Nucleus accumbens (tissue), 56 donors: ENCODE measurements at regions not wholly inside any gene's neighbourhood (a gene's known extent, or its start where the extent isn't known, plus 50 kb on each side); places are given as distances from the start of the nearest gene placed in this dataset.

Experiments used
- DNase-seq, 56 donors: peaks; one replicate each; lab custom pipeline; 2025; lab: John Stamatoyannopoulos, UW

DNA sequence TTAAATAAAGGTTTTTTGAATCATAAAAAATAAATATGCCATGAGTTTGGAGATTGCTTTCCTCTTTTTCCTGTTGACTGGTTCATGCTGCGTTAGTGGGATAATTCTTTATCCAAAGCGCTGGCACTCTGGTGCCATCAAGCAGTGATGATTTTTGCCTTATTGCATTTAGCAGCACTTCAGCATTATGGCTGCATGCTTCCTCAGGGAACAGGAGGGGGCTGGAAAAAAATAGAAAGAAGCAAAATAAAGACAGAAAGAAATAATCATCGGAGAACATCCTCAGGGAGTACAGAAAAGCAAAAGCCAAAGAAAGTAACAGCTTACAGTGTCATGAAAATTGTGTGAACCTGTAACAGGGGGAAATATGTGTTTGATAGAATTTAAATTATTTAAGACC lies 1408.2 kb upstream of the PIK3C3 start:
- no peak for DNase-seq

DNA sequence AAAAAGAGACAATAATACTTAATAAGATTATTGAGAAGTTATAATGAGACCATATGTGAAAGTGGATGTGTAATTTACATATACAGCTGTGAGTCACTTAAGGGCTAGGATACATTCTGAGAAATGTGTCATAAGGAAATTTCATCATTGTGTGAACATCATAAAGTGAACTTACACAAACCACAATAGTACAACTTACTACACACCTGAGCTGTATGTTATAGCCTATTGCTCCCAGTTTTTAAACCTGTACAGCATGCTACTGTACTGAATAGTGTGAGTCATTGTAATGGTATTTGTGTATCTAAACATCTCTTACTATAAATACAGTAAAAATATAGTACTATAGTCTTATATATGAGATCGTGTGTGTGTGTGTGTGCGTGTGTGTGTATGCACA lies 1420.3 kb upstream of the PIK3C3 start:
- DNase-seq = no peak

DNA sequence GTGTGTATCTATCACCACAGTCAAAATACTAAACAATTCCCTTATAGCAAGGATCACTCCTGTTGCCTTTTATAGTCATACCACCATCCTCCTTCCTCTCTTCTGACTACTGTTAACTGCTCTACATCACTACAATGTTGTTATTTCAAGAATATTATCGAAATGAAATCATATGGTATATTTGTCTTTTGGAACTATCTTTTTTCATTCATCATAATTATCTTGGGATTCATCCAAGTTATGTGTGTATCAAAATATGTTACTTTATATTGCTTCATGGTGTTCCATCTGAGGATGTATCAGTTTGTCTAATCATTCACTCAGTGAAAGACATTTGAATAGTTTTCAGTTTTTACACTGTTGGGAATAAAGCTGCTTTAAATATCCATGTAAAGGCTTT lies 1423.0 kb upstream of the PIK3C3 start:
- no peak for DNase-seq

DNA sequence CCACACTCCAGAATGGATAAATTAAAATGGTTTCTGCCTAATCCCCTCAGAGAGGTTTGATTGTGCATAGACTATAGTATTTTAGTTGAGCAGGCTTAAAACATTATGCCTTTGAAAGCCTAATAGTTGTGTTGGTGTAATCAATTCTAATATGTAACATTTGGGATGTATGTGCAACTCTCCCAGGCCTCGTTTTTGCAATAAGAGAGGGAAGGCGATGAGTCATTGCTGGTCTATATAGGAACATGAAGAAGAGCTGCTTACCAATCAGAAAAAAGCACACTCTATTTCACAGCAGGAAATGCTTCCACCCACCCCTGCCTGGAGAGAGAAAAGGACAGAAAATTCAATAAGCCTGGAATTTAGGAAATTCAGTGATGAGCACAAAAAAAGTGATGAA lies 1424.0 kb upstream of the PIK3C3 start:
- no peak for DNase-seq

DNA sequence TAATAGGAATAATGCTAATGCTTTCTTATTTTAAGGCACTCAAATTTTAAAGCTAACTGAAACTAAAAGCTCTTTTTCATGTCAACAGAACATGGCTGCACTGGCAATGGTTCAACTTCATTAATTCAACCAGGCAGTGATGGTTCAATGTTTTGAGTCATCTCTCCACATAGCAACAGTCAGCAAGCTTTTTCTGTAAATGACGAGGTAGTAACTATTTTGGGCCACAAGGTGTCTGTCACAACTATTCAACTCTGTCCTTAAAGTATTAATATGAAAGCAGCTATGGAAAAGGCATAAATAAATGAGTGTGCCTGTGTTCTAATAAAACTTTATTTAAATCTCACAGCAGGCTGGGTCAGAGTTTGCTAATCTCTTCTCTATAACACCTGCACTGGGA lies 1425.6 kb upstream of the PIK3C3 start:
- DNase-seq = no peak

DNA sequence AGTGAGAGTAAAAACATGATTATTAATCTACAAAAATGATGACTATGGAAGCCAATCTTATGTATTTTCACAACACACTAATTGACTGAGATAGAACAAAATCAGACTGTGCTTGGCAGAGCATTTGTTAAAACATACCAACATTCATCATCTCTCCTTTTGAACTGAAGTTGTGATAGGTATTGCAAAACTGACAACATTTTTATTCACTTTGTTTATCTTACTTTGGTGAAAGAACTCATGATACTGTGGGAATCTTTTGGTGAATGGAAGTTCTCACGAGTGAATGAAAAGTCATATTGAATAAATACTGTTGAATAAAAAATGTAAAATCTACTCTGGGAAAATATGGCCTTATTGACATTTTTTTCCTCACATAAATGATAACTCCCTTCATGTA lies 1430.2 kb upstream of the PIK3C3 start:
- no peak for DNase-seq

DNA sequence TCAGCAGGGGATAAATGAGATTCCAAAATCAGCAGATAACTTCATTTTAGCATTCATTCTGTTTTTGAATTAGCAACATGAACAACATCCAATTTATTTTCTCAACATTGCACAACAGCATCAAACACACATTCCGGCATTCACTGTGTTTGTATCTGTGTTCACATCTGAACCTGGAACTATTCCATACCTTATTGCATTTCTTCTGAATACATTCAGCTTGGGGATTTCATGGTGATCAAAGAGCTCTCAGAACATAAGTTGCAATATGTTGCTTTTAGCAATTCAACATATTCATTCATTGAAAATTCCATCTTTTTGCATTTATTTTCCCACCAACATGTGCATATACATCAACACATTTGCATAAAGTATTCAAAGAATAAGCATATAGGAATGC lies 1431.7 kb upstream of the PIK3C3 start:
- no peak for DNase-seq

DNA sequence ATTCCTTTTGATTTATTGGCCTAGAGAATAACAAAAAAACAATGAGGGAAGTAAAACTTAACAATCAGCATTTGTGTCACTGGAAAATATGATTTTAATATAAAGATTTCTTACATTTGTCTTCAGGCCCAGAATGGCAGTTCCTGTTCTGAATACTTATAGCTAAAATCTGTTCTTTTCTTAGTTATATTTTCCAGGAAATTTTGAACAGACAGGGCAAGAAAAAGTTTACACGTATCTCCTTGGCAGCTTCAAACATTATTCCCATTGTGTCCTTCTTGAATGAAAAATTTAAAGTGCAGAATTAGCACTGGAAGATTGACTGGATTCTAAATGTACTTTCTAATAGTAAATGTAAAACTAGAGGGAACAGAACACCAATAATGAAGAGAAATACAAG lies 1454.0 kb upstream of the PIK3C3 start:
- no peak for DNase-seq

DNA sequence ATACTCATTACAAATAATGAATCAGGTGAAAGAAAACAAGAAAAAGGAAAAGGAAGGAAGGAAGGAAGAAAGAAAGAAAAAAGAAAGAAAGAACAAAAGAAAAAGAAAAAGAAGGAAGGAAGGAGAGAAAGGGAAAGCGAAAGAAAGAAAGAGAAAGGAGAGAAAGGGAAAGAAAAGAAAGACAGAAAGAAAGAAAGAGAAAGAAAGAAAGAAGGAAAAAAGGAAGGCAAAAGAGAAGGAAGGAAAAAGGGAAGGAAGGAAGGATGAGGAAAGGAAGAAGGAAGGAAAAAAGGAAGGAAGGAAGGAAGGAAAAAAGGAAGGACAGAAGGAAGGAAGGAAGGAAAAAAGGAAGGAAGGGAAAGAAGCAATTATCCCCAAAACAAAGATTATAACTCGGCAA lies 1460.4 kb upstream of the PIK3C3 start:
- DNase-seq = no peak

DNA sequence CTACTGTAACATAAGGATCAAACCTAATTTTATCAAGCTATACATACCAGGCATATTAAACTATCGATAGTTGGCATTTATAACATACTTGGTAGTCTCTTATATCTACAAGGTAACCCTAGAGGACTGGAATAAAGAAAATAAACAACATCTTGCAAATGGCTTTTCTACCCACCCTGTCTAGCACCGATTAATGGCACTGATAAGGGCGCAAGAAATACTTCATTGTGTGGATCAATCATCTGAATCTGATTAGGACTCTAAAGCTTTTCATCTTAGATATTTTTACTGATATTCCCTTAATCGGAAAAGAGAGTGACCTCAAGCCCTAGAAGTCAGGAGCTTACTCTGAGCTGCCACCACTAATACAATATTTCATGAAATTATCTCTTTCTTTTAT lies 1461.7 kb upstream of the PIK3C3 start:
- DNase-seq = no peak

DNA sequence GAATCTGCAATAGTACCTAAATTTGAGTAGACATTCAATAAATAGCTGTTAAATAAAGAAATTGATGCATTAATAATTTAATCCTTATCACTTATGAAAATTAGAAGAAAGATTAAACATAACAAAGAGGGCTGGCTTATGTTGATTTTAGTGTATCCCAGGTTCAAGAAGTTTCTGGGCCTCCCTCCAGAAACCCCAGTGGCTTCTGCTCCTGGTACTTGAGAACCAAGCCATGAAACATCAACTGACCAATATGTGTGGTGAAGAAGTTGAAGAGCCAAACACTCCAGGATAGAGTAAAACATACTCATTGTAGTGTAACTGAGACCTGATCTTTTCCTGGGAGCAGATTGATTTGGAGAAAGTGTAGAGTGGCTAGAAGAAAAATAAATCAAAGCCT lies 1465.7 kb upstream of the PIK3C3 start:
- DNase-seq = no peak

DNA sequence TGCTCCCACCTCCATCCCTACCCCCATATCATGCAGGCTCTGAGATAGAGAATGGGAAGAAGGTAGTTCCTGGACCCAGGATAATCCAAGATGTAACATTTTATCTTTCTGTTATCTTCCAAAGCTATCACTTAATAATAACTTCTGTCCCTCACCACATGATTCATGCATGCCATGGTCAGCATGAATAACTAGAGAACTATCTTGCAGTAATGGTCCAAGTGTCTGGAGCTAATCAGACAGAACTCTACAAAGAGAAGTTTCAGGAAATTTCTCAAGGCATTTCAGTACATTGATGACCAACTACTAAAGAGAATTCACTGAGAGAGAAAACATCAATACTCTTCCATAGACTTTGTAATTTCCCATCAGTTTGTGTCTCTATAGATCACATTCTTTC lies 1469.7 kb upstream of the PIK3C3 start:
- no peak for DNase-seq

DNA sequence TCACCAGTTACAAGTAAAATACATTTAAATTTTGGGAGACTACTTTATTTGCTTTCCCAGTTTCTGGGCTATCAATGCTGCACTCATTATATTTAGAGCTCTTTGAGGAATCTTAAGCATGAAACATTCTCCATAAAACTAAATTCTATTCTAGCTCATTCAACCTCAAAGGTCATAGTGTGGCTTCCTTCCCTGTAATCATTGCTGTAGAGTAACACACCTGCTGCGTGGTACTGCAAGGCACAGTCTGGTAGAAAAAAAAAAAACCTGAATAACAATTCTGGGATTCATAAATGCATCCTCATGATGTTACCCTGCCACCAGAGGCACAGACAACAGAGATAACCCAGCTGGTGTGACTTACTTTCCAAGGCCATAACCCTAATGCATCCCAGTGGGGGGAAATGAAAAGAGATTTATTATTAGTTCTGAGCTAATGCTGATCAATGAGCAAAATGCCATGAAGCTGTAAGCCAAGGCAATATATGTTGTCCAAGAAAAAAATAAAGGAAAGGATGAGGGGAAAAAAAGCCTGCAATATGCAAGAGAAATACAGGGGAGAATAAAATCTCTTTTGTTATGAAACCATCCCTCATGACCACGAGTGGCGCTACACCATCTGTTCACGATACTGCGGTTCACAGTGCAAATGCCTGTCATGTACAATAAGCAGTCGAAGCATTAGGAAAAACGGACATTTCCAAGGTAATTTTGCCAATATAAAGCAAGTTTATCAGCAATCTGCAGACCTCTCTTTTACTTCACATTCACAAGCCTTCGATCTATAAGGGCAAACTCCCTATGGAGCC lies 1481.6 kb upstream of the PIK3C3 start:
- DNase-seq = no peak

DNA sequence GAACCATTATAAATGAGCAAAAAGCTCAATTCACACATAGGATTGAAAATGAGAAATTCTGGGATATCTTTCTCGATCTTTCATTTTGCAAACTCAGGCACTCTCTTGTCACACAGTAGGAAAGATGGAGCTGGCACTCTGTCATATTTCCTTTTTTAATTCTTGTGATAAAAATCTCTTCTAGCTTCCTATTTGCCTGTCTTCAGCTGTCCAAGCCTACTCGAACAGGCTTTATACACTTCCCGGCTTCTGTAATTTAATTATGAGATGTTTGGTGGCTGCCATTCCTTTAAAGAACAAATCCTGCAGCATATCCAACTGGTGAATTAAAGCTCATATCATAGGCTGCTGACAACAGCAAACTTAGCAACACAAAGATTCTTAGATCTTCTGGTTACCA lies 1484.3 kb upstream of the PIK3C3 start:
- DNase-seq = no peak

DNA sequence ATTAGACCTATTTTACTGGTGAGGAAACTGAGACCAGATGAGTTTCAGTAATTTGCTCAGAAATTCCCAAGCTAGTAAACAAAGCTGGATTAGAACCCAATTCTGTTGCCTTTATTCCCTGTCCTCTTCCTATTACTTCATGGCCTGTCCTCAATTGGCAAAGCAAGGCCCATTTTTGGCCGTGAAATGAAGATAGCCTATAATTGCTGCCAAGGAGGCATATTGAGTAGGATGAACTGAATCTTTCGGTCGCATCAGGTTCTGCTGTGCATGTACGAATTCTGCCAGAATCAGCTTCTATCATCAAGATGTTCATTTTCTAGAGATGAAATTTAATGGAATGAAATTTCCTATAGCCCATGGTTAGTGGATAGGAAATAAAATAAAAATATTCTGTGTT lies 1485.2 kb upstream of the PIK3C3 start:
- DNase-seq = no peak

DNA sequence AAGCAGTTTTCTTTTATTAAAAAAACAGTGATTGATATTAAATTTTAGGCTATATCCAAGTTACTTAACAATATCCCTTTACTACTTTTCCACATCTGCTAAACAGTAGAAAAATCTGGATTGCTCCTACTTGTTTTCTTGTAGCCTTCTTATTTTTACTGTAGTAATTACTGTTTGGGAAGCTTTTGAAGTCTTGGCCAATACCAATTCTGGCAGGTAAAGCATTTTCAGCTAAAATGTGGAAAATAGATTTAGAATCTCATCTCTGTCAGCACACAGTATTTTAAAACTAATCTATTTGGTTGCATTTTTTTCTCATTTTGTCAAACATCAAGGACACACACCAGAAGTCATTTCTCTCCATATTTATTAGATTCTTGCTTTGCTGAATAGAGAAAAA lies 1485.7 kb upstream of the PIK3C3 start:
- DNase-seq = no peak

DNA sequence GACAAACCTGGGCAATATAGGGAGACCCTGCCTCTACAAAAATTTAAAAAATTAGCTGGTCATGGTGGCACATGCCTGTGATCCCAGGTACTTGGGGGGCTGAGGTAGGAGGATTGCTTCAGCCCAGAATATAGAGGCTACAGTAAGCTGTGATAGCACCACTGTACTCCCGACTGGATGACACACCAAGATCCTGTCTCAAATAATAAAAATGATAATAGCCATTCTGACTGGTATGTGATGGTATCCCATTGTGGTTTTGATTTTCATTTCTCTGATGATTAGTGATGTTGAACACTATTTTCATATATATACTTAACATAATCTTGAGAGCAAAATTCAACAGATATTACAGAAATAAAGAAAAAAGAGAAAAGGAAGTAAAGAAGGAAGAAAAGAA lies 1491.0 kb upstream of the PIK3C3 start:
- DNase-seq = no peak

DNA sequence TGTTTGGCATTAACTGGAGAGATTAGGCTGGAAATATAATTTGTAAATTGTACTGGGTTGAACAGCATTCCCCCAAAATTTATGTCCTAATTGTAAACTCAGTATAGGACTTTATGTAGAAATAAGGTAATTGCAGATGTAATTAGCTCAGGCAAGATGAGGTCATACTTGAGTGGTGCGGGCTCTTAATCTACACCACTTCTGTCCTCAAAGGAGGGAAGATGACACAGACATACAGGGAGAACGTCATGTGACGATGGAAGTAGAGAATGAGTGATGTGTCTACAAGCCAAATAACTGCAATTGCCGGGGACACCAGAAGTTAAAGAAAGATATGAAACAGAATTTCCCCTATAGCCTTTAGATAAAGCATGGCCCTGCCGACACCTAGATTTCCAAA lies 1501.1 kb upstream of the PIK3C3 start:
- DNase-seq = no peak

DNA sequence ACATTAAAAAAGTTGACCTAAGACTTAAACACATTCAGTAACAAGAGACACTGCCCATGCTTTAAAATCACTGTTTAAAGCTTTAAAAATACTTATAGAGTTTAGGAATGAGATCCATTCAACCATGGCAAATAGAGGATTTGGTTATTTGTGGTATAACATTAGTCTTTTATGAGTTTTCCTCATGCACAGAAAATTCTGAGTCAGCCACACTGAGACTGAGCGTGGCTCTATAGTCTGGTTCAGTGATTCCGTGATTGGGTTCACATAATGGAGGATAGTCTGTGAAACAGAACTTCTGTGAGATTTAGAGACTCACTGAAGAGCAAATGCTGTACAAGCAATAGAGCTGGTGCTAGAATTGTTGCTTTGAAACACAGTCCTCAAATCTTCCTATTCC lies 1502.4 kb upstream of the PIK3C3 start:
- no peak for DNase-seq

DNA sequence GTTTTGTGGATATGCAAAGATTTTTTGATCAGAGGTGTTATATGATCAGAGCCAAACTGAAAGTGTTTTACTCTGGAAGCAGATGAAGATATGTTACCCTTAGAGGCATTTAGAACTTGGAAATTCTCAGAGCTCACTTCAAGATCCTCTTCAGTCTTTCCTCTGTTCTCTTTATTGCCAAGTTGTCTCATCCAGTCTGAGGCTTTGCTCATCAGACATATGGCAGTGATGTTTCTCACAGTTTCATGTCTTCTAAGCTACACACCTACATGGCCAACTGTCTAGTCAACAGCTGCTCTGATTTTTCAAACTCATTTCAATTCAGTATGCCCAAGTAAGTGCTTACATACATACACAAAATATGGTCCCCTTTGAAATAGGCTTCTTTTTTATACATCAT lies 1504.3 kb upstream of the PIK3C3 start:
- no peak for DNase-seq

DNA sequence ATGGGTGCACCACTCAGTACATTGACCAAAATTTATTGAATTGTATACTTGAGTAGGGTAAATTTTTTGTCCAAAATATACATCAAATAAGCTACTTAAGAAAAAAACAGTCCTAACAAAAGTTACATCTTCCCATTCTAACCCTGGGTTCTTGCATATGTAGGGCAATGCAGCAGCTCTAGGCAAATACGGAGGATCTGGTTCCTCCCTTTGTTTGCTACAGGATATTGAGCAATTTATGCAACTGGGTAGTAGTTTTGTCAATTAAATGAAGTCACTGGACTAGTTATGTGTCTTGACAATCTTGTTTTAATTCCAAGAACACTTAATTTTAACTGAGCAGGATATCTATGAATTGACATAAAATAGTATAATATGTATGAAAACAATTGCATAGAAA lies 1507.2 kb upstream of the PIK3C3 start:
- no peak for DNase-seq

DNA sequence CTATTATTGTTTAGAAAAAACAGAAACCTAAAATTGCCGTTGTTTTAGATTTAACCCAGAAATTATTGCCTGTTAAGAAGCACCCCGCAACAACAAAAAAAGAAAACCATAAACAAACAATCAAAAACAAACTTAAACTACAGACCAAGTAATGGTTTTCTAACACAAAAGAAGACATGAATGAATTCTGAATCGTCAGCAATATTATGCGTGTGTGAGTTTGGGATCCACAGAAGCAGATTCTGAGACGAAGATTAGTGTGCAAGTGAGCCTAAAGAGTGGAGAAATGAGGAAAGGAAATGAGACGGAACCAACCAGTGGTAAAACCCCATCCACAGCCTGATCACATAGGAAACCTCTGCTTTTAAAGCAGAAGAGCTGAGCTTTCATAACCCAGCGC lies 1514.9 kb upstream of the PIK3C3 start:
- DNase-seq = no peak

DNA sequence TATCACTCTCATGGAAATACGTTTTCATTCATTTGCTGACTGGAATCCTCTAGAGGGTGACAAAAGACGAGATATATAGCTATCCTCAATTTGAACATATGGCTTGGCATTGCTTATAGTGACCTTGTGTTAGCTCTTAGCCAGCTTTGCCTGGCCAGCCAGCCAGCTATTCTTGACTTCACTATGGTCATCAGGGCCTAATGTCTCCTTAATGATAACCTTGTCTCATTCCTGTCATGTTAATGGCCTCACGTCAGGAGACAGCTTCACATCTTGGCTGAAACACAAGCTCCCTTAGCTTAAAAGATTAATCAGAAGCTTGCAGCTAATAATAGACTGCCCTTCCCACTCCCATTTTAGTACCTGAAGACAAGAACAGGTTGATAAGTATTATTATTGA lies 1517.5 kb upstream of the PIK3C3 start:
- DNase-seq = no peak
